ENCODE measurements at regions not wholly inside any gene's neighbourhood (a gene's known extent, or its start where the extent isn't known, plus 50 kb on each side); places are given as distances from the start of the nearest gene placed in this dataset.

GRCh38 chr9:79985772-79986171, 414.0 kb downstream of the TLE4 start:
- no peak for TF ChIP-seq CTCF (IDR thresholded peaks at IDR 0.05; ENCODE audit: low read length, missing control alignments)
- no peak overlapping the region for H3K4me3 ChIP-seq (replicated peaks; ENCODE audit: low read depth, low read length)
- no peak for DNase-seq (ENCODE audit: low read depth)

- no peak for TF ChIP-seq CTCF (IDR thresholded peaks at IDR 0.05; ENCODE audit: low read length, missing control alignments)
- no peak for DNase-seq (ENCODE audit: low read depth)
- no peak overlapping the region for H3K4me3 ChIP-seq (replicated peaks; ENCODE audit: low read depth, low read length)
These were observed 413.5 kb downstream of the TLE4 start for GRCh38 chr9:79985264-79985663.

- H3K4me3 ChIP-seq (replicated peaks; ENCODE audit: low read depth, low read length), result no peak overlapping the region
- no peak for TF ChIP-seq CTCF (IDR thresholded peaks at IDR 0.05; ENCODE audit: low read length, missing control alignments)
- DNase-seq (ENCODE audit: low read depth), result no peak
These were observed 412.8 kb downstream of the TLE4 start for GRCh38 chr9:79984429-79985067.

GRCh38 chr9:79980432-79980831, 408.7 kb downstream of the TLE4 start:
- DNase-seq (ENCODE audit: low read depth), result no peak
- TF ChIP-seq CTCF (IDR thresholded peaks at IDR 0.05; ENCODE audit: low read length, missing control alignments), result no peak
- H3K4me3 ChIP-seq (replicated peaks; ENCODE audit: low read depth, low read length), result no peak overlapping the region

GRCh38 chr9:79977510-79978197, 405.9 kb downstream of the TLE4 start:
- H3K4me3 ChIP-seq (replicated peaks; ENCODE audit: low read depth, low read length), result no peak overlapping the region
- no peak for TF ChIP-seq CTCF (IDR thresholded peaks at IDR 0.05; ENCODE audit: low read length, missing control alignments)
- DNase-seq (ENCODE audit: low read depth), result no peak

GRCh38 chr9:79977074-79977435, 405.3 kb downstream of the TLE4 start:
- no peak for DNase-seq (ENCODE audit: low read depth)
- TF ChIP-seq CTCF (IDR thresholded peaks at IDR 0.05; ENCODE audit: low read length, missing control alignments), result no peak
- H3K4me3 ChIP-seq (replicated peaks; ENCODE audit: low read depth, low read length), result no peak overlapping the region

Data from fibroblast of pulmonary artery (primary cell).